ENCODE measurements at regions not wholly inside any gene's neighbourhood (a gene's known extent, or its start where the extent isn't known, plus 50 kb on each side); places are given as distances from the start of the nearest gene placed in this dataset.

- no peaks in the 10 kb centered on the region for H3K36me3 ChIP-seq
- 48 to 57% methylated on average over 2 of the region's 2 CpGs for WGBS, 2 donors
- no peak for ATAC-seq
- no peaks in the 10 kb centered on the region for H3K4me1 ChIP-seq
- no peaks in the 10 kb centered on the region for H3K9me3 ChIP-seq
- H3K4me3 ChIP-seq: no peak overlapping the region
- intact Hi-C loops (cut with DNase I): no loop called here
- no peak for DNase-seq
- TF ChIP-seq CTCF (IDR thresholded peaks at IDR 0.05): no peak
- no peaks in the 10 kb centered on the region for H3K27me3 ChIP-seq
- H3K27ac ChIP-seq: no peak overlapping the region
- FAIRE-seq: no peak
Measured at GRCh38 chr5:165163861-165164260, 1658.4 kb downstream of the MAT2B start.

- H3K4me1 ChIP-seq: no peaks in the 10 kb centered on the region
- ATAC-seq (no peak), FAIRE-seq (no peak), DNase-seq (no peak)
- no peaks in the 10 kb centered on the region for H3K36me3 ChIP-seq
- 58% methylated on average over 2 of the region's 2 CpGs for WGBS, 2 donors
- no peak overlapping the region for H3K27ac ChIP-seq
- H3K9me3 ChIP-seq: no peaks in the 10 kb centered on the region
- intact Hi-C loops (cut with DNase I): no loop called here
- H3K27me3 ChIP-seq: no peaks in the 10 kb centered on the region
- H3K4me3 ChIP-seq: no peak overlapping the region
- no peak for TF ChIP-seq CTCF (IDR thresholded peaks at IDR 0.05)
Measured at GRCh38 chr5:165173651-165174050, 1668.2 kb downstream of the MAT2B start.

GRCh38 chr5:165175041-165175440 is 1669.6 kb downstream of the MAT2B start:
- ATAC-seq (no peak), DNase-seq (no peak), FAIRE-seq (no peak)
- intact Hi-C loops (cut with DNase I): no loop called here
- Histone ChIP-seq H3K4me1 (no peaks in the 10 kb centered on the region), H3K27me3 (no peaks in the 10 kb centered on the region), H3K36me3 (no peaks in the 10 kb centered on the region), H3K4me3 (no peak overlapping the region), H3K27ac (no peak overlapping the region), H3K9me3 (no peaks in the 10 kb centered on the region)
- no peak for TF ChIP-seq CTCF (IDR thresholded peaks at IDR 0.05)
- 39 to 42% methylated on average over 2 of the region's 2 CpGs for WGBS, 2 donors

- intact Hi-C loops (cut with DNase I): no loop called here
- no peak for FAIRE-seq
- DNase-seq: no peak
- Histone ChIP-seq H3K4me3 (no peak overlapping the region), H3K4me1 (no peaks in the 10 kb centered on the region), H3K27ac (no peak overlapping the region), H3K36me3 (no peaks in the 10 kb centered on the region), H3K27me3 (no peaks in the 10 kb centered on the region), H3K9me3 (no peaks in the 10 kb centered on the region)
- no peak for ATAC-seq
- WGBS, 2 donors: 89 to 96% methylated on average over 2 of the region's 2 CpGs
- TF ChIP-seq CTCF (IDR thresholded peaks at IDR 0.05): no peak
Measured at GRCh38 chr5:165184183-165184582, 1678.8 kb downstream of the MAT2B start.

GRCh38 chr5:165185716-165186115 is 1680.3 kb downstream of the MAT2B start:
- no peak for TF ChIP-seq CTCF (IDR thresholded peaks at IDR 0.05)
- Histone ChIP-seq H3K4me3 (no peak overlapping the region), H3K4me1 (no peaks in the 10 kb centered on the region), H3K9me3 (no peaks in the 10 kb centered on the region), H3K36me3 (no peaks in the 10 kb centered on the region), H3K27me3 (no peaks in the 10 kb centered on the region), H3K27ac (no peak overlapping the region)
- WGBS, 2 donors: 49 to 51% methylated on average over 2 of the region's 2 CpGs
- intact Hi-C loops (cut with DNase I): no loop called here
- DNase-seq (no peak), FAIRE-seq (no peak), ATAC-seq (no peak)

Measured in pancreas (tissue), 10 donors.